Activated CD4-positive, alpha-beta T cell treated with anti-CD3 and anti-CD28 coated beads, Interleukin-2, amount 50 U/mL, for 48 hours (primary cell): ENCODE measurements at regions not wholly inside any gene's neighbourhood (a gene's known extent, or its start where the extent isn't known, plus 50 kb on each side); places are given as distances from the start of the nearest gene placed in this dataset.
"Not testable (repeated sequence)": the region's sequence is repeated elsewhere in the genome, so short reads cannot be mapped to it uniquely, and the experiment has no call there.

Source experiments
- DNase-seq, 2 experiments: peaks; one replicate each; pipeline ENCODE4 v3.0.0-alpha.2; 2020

GRCh38 chr2:150129921-150130575 is 357.4 kb downstream of the RND3 start:
- DNase-seq = no peak

- DNase-seq = no peak
Observed at GRCh38 chr2:150127995-150128394, 359.5 kb downstream of the RND3 start.

- no peak for DNase-seq
Observed at GRCh38 chr2:150127346-150127990, 360.0 kb downstream of the RND3 start.

- DNase-seq = no peak
Observed at GRCh38 chr2:150126839-150127238, 360.6 kb downstream of the RND3 start.

GRCh38 chr2:150126143-150126740 is 361.2 kb downstream of the RND3 start:
- no peak for DNase-seq

GRCh38 chr2:150125708-150126107 is 361.8 kb downstream of the RND3 start:
- DNase-seq = no peak

- DNase-seq = no peak
Observed at GRCh38 chr2:150125188-150125587, 362.3 kb downstream of the RND3 start.

- DNase-seq = no peak
Observed at GRCh38 chr2:150124739-150125138, 362.7 kb downstream of the RND3 start.

GRCh38 chr2:150122871-150123613 is 364.4 kb downstream of the RND3 start:
- DNase-seq = no peak

- DNase-seq = no peak
Observed at GRCh38 chr2:150122156-150122555, 365.3 kb downstream of the RND3 start.

GRCh38 chr2:150120326-150120955 is 367.0 kb downstream of the RND3 start:
- no peak for DNase-seq

- no peak for DNase-seq
Observed at GRCh38 chr2:150119819-150120218, 367.6 kb downstream of the RND3 start.

- DNase-seq = not testable (repeated sequence)
Observed at GRCh38 chr2:150114089-150114488, 373.4 kb downstream of the RND3 start.

- DNase-seq = no peak
Observed at GRCh38 chr2:150110548-150110947, 376.9 kb downstream of the RND3 start.

- no peak for DNase-seq
Observed at GRCh38 chr2:150109912-150110311, 377.6 kb downstream of the RND3 start.

GRCh38 chr2:150109028-150109427 is 378.4 kb downstream of the RND3 start:
- no peak for DNase-seq

GRCh38 chr2:150107816-150108215 is 379.7 kb downstream of the RND3 start:
- no peak for DNase-seq

- no peak for DNase-seq
Observed at GRCh38 chr2:150107170-150107569, 380.3 kb downstream of the RND3 start.

- no peak for DNase-seq
Observed at GRCh38 chr2:150101947-150102346, 385.5 kb downstream of the RND3 start.

GRCh38 chr2:150100834-150101233 is 386.6 kb downstream of the RND3 start:
- DNase-seq = no peak

GRCh38 chr2:150100336-150100735 is 387.1 kb downstream of the RND3 start:
- no peak for DNase-seq

GRCh38 chr2:150099805-150100204 is 387.7 kb downstream of the RND3 start:
- no peak for DNase-seq

GRCh38 chr2:150097901-150098531 is 389.5 kb downstream of the RND3 start:
- no peak for DNase-seq
